Small intestine (tissue), 7 donors: ENCODE measurements at regions not wholly inside any gene's neighbourhood (a gene's known extent, or its start where the extent isn't known, plus 50 kb on each side); places are given as distances from the start of the nearest gene placed in this dataset.

ENCODE experiments used
- DNase-seq, 2 donors: peaks; one replicate each; pipeline versions ENCODE4 v3.0.0 to v3.0.0-alpha.2; 2013
- FAIRE-seq: peaks from 2 replicates; lab custom pipeline; 2012; peaks lifted over from hg19 to GRCh38; lab: Jason Lieb, UNC
- H3K27ac ChIP-seq, 3 donors: one replicate each; pipeline ENCODE4 v1.5.1; 2013; ENCODE audit warnings: low read length in 2 of 3, mild to moderate bottlenecking in 2 of 3, control low read depth in 1 of 3, inconsistent platforms in 1 of 3, low read depth in 1 of 3, moderate library complexity in 1 of 3
- H3K27me3 ChIP-seq, 3 donors: one replicate each; pipeline ENCODE4 v1.6.1; 2013; ENCODE audit warnings: low read length in 3 of 3, inconsistent platforms in 1 of 3; ENCODE audit not compliant: control insufficient read depth in 3 of 3, insufficient read depth in 3 of 3
- H3K36me3 ChIP-seq, 3 donors: one replicate each; pipeline ENCODE4 v1.6.1; 2013; ENCODE audit warnings: low read length in 3 of 3, inconsistent platforms in 1 of 3, low read depth in 1 of 3, mild to moderate bottlenecking in 1 of 3, moderate library complexity in 1 of 3; ENCODE audit not compliant: control insufficient read depth in 3 of 3, insufficient read depth in 2 of 3
- H3K4me1 ChIP-seq, 3 donors: one replicate each; pipeline ENCODE4 v1.6.1; 2013; ENCODE audit warnings: low read length in 2 of 3, inconsistent platforms in 1 of 3, low read depth in 1 of 3, mild to moderate bottlenecking in 1 of 3, moderate library complexity in 1 of 3; ENCODE audit not compliant: control insufficient read depth in 3 of 3, insufficient read depth in 2 of 3
- H3K4me3 ChIP-seq, 3 donors: one replicate each; pipeline ENCODE4 v1.5.1; 2013; ENCODE audit warnings: low read length in 3 of 3, control low read depth in 1 of 3, inconsistent platforms in 1 of 3, low read depth in 1 of 3, mild to moderate bottlenecking in 1 of 3, moderate library complexity in 1 of 3
- H3K9me3 ChIP-seq, 2 donors: one replicate each; pipeline ENCODE4 v1.6.1; 2013; ENCODE audit warnings: low read depth in 1 of 2, low read length in 1 of 2; ENCODE audit not compliant: control insufficient read depth in 2 of 2, insufficient read depth in 1 of 2
- WGBS, 3 donors: extraction: QIAGEN DNeasy Blood & Tissue Kit; methylation state at CpG; one replicate each; pipeline ENCODE4 v1.1.7; 2013; 5-methylcytosine and 5-hydroxymethylcytosine counted together
- donor health status: healthy with polysubstance abuse.
- donor health status: control.
- donor health status: control.
- donor health status: Bipolar disorder and iron deficiency.
- donor health status: healthy.

GRCh38 chr1:81010126-81010525, 790.6 kb upstream of the ADGRL2 start:
- FAIRE-seq (no peak), DNase-seq (no peak)
- no peak overlapping the region for H3K4me3 ChIP-seq
- no peaks in the 10 kb centered on the region for H3K27me3 ChIP-seq
- H3K4me1 ChIP-seq, result no peaks in the 10 kb centered on the region
- H3K9me3 ChIP-seq, result no peaks in the 10 kb centered on the region
- H3K36me3 ChIP-seq, result no peaks in the 10 kb centered on the region
- no peak overlapping the region for H3K27ac ChIP-seq
- 74 to 86% (median 81%) methylated on average over 3 of the region's 3 CpGs for WGBS, 3 donors

GRCh38 chr1:81008293-81008692, 792.4 kb upstream of the ADGRL2 start:
- DNase-seq (no peak), FAIRE-seq (no peak)
- no peaks in the 10 kb centered on the region for H3K27me3 ChIP-seq
- H3K4me1 ChIP-seq, result no peaks in the 10 kb centered on the region
- no peak overlapping the region for H3K4me3 ChIP-seq
- H3K9me3 ChIP-seq, result no peaks in the 10 kb centered on the region
- H3K27ac ChIP-seq, result no peak overlapping the region
- no peaks in the 10 kb centered on the region for H3K36me3 ChIP-seq
- 77 to 87% (median 77%) methylated on average over 2 of the region's 2 CpGs for WGBS, 3 donors

GRCh38 chr1:81007024-81007423, 793.7 kb upstream of the ADGRL2 start:
- no peak overlapping the region for H3K27ac ChIP-seq
- H3K27me3 ChIP-seq, result no peaks in the 10 kb centered on the region
- H3K4me1 ChIP-seq, result no peaks in the 10 kb centered on the region
- no peak for DNase-seq
- H3K4me3 ChIP-seq, result no peak overlapping the region
- H3K9me3 ChIP-seq, result no peaks in the 10 kb centered on the region
- WGBS, 3 donors, result 78 to 89% (median 88%) methylated on average over 3 of the region's 3 CpGs
- H3K36me3 ChIP-seq, result no peaks in the 10 kb centered on the region
- FAIRE-seq, result no peak

GRCh38 chr1:81006502-81006901, 794.2 kb upstream of the ADGRL2 start:
- Histone ChIP-seq H3K36me3 (no peaks in the 10 kb centered on the region), H3K4me3 (no peak overlapping the region), H3K27me3 (no peaks in the 10 kb centered on the region), H3K9me3 (peaks cover 0 to 3% of the 10 kb centered on the region in 2 donors), H3K4me1 (no peaks in the 10 kb centered on the region), H3K27ac (no peak overlapping the region)
- DNase-seq (no peak), FAIRE-seq (no peak)
- 83 to 90% (median 84%) methylated on average over 5 of the region's 5 CpGs for WGBS, 3 donors

GRCh38 chr1:81004011-81004410, 796.7 kb upstream of the ADGRL2 start:
- H3K4me1 ChIP-seq, result no peaks in the 10 kb centered on the region
- no peak overlapping the region for H3K4me3 ChIP-seq
- 64 to 68% (median 65%) methylated on average over 4 of the region's 4 CpGs for WGBS, 3 donors
- FAIRE-seq, result no peak
- no peak overlapping the region for H3K27ac ChIP-seq
- DNase-seq, result no peak
- no peaks in the 10 kb centered on the region for H3K36me3 ChIP-seq
- peaks cover 0 to 7% of the 10 kb centered on the region in 2 donors for H3K9me3 ChIP-seq
- H3K27me3 ChIP-seq, result no peaks in the 10 kb centered on the region

- FAIRE-seq, result no peak
- H3K27ac ChIP-seq, result no peak overlapping the region
Measured at GRCh38 chr1:80994934-80995333, 805.8 kb upstream of the ADGRL2 start.

GRCh38 chr1:80994038-80994437, 806.7 kb upstream of the ADGRL2 start:
- Histone ChIP-seq H3K4me1 (no peaks in the 10 kb centered on the region), H3K27ac (no peak overlapping the region), H3K9me3 (no peaks in the 10 kb centered on the region), H3K36me3 (no peaks in the 10 kb centered on the region), H3K27me3 (no peaks in the 10 kb centered on the region), H3K4me3 (no peak overlapping the region)
- WGBS, 3 donors, result 85 to 97% (median 93%) methylated on average over 1 of the region's 1 CpG
- no peak for FAIRE-seq
- no peak for DNase-seq

More at GRCh38 chr1:80994934-80995333, 805.8 kb upstream of the ADGRL2 start:
- Histone ChIP-seq H3K4me3 (no peak overlapping the region), H3K4me1 (no peaks in the 10 kb centered on the region), H3K36me3 (no peaks in the 10 kb centered on the region), H3K9me3 (no peaks in the 10 kb centered on the region), H3K27me3 (no peaks in the 10 kb centered on the region)
- no peak for DNase-seq

- Histone ChIP-seq H3K27ac (no peak overlapping the region), H3K4me1 (no peaks in the 10 kb centered on the region), H3K9me3 (no peaks in the 10 kb centered on the region), H3K4me3 (no peak overlapping the region), H3K36me3 (no peaks in the 10 kb centered on the region), H3K27me3 (no peaks in the 10 kb centered on the region)
- WGBS, 3 donors, result 80 to 87% (median 80%) methylated on average over 4 of the region's 4 CpGs
- DNase-seq (no peak), FAIRE-seq (no peak)
Measured at GRCh38 chr1:80993154-80993980, 807.4 kb upstream of the ADGRL2 start.

- no peaks in the 10 kb centered on the region for H3K4me1 ChIP-seq
- WGBS, 3 donors, result 85 to 93% (median 85%) methylated on average over 2 of the region's 2 CpGs
- H3K4me3 ChIP-seq, result no peak overlapping the region
- DNase-seq, result no peak
- no peaks in the 10 kb centered on the region for H3K9me3 ChIP-seq
- H3K27ac ChIP-seq, result no peak overlapping the region
- FAIRE-seq, result no peak
- no peaks in the 10 kb centered on the region for H3K27me3 ChIP-seq
- H3K36me3 ChIP-seq, result no peaks in the 10 kb centered on the region
Measured at GRCh38 chr1:80989455-80989854, 811.3 kb upstream of the ADGRL2 start.
